HCT116 (cell line): ENCODE measurements at regions not wholly inside any gene's neighbourhood (a gene's known extent, or its start where the extent isn't known, plus 50 kb on each side); places are given as distances from the start of the nearest gene placed in this dataset.

ENCODE experiments used
- TF ChIP-seq, protein P1 (sequence below): IDR thresholded peaks from 2 replicates; pipeline ENCODE4 v1.6.1; 2011; ENCODE audit warnings: mild to moderate bottlenecking, low read length, moderate library complexity; ENCODE audit not compliant: insufficient replicate concordance; ENCODE audit errors: extremely low read depth
- TF ChIP-seq, protein P2 (sequence below), 3 experiments: fragments of 200-600 bp in 1 of 3; sonication (generic) in 1 of 3; IDR thresholded peaks in 2 of 3; conservative IDR thresholded peaks in 1 of 3; 2 replicates each; pipeline ENCODE4 v1.5.1; 2012 to 2017; ENCODE audit warnings: low read depth in 2 of 3, low read length in 2 of 3, antibody characterized with exemption in 1 of 3, borderline replicate concordance in 1 of 3, control low read depth in 1 of 3, mild to moderate bottlenecking in 1 of 3, mixed read lengths in 1 of 3, mixed run types in 1 of 3, moderate library complexity in 1 of 3; ENCODE audit not compliant: insufficient read depth in 1 of 3

DNA sequence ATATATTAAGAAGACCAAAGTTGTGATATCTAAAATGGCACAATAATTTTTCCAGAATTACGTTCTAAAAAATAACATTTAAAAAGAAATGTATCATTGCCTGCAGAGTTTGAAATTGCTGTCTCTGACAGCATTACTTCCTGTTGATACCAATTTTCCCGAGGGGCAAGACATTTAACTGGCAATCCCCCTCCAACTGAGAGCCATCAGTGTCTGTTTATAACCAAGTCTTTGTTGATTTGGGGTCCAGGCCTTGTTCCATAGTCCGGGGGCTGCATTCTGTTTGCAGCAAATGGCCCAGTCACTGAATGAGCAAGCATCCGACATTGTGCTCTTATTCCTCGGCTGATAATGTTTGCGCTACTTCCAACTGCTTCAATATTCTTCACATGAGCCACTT lies 231.5 kb downstream of the NAF1 start:
- TF ChIP-seq, protein P1, sequence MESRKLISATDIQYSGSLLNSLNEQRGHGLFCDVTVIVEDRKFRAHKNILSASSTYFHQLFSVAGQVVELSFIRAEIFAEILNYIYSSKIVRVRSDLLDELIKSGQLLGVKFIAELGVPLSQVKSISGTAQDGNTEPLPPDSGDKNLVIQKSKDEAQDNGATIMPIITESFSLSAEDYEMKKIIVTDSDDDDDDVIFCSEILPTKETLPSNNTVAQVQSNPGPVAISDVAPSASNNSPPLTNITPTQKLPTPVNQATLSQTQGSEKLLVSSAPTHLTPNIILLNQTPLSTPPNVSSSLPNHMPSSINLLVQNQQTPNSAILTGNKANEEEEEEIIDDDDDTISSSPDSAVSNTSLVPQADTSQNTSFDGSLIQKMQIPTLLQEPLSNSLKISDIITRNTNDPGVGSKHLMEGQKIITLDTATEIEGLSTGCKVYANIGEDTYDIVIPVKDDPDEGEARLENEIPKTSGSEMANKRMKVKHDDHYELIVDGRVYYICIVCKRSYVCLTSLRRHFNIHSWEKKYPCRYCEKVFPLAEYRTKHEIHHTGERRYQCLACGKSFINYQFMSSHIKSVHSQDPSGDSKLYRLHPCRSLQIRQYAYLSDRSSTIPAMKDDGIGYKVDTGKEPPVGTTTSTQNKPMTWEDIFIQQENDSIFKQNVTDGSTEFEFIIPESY, result no peak
- TF ChIP-seq, protein P2, sequence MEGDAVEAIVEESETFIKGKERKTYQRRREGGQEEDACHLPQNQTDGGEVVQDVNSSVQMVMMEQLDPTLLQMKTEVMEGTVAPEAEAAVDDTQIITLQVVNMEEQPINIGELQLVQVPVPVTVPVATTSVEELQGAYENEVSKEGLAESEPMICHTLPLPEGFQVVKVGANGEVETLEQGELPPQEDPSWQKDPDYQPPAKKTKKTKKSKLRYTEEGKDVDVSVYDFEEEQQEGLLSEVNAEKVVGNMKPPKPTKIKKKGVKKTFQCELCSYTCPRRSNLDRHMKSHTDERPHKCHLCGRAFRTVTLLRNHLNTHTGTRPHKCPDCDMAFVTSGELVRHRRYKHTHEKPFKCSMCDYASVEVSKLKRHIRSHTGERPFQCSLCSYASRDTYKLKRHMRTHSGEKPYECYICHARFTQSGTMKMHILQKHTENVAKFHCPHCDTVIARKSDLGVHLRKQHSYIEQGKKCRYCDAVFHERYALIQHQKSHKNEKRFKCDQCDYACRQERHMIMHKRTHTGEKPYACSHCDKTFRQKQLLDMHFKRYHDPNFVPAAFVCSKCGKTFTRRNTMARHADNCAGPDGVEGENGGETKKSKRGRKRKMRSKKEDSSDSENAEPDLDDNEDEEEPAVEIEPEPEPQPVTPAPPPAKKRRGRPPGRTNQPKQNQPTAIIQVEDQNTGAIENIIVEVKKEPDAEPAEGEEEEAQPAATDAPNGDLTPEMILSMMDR (IDR thresholded peaks at IDR 0.05 in 2 of 3, conservative IDR thresholded peaks at IDR 0.05 in 1 of 3; ENCODE audit: borderline replicate concordance in 1 of 3, insufficient read depth in 1 of 3, low read depth in 2 of 3, low read length in 2 of 3), result no peak
